Activated CD4-positive, alpha-beta T cell treated with anti-CD3 and anti-CD28 coated beads for 36 hours (primary cell): ENCODE measurements at regions not wholly inside any gene's neighbourhood (a gene's known extent, or its start where the extent isn't known, plus 50 kb on each side); places are given as distances from the start of the nearest gene placed in this dataset.
"Not testable (repeated sequence)": the region's sequence is repeated elsewhere in the genome, so short reads cannot be mapped to it uniquely, and the experiment has no call there.

Source experiments
- ATAC-seq: fragments of 200-7000 bp; cut with Tn5 transposase; one replicate; pipeline ENCODE4 v1.10.0; 2021; ENCODE audit warnings: mild to moderate bottlenecking, moderate library complexity
- CTCF ChIA-PET: fragments of 350-600 bp; sonication (Branson Sonifier 250); formaldehyde crosslinking; loops from one replicate; lab custom pipeline; 2021; ENCODE audit warnings: antibody characterized with exemption; lab: Charles Lee
- POLR2A ChIA-PET: fragments of 350-600 bp; sonication (Branson Sonifier 250); formaldehyde crosslinking; loops from one replicate; lab custom pipeline; 2021; ENCODE audit warnings: antibody characterized with exemption, inconsistent platforms; lab: Charles Lee
- DNase-seq: peaks from one replicate; pipeline ENCODE4 v3.0.0-alpha.2; 2020
- H3K27ac Mint-ChIP-seq: one replicate; pipeline ENCODE4 v1.8.0; 2021; ENCODE audit warnings: mixed read lengths
- H3K27me3 Mint-ChIP-seq: one replicate; pipeline ENCODE4 v1.8.0; 2021; ENCODE audit warnings: mixed read lengths
- H3K36me3 Mint-ChIP-seq: one replicate; pipeline ENCODE4 v1.8.0; 2021; ENCODE audit warnings: low read depth, mixed read lengths
- H3K4me1 Mint-ChIP-seq: one replicate; pipeline ENCODE4 v1.8.0; 2021; ENCODE audit warnings: mixed read lengths
- H3K4me3 Mint-ChIP-seq: one replicate; pipeline ENCODE4 v1.8.0; 2021; ENCODE audit warnings: mild to moderate bottlenecking, moderate library complexity, mixed read lengths
- H3K9me3 Mint-ChIP-seq: one replicate; pipeline ENCODE4 v1.8.0; 2021; ENCODE audit warnings: low read depth, mixed read lengths
- intact Hi-C, 2 experiments: fragments of 100-400 bp; cut with DNase I in 1 of 2; cut with micrococcal nuclease in 1 of 2; formaldehyde crosslinking; loops; one replicate each; pipeline versions ENCODE4 v1.14.2 to v1.15.1; 2022 to 2024; cut with DNase I, micrococcal nuclease

DNA sequence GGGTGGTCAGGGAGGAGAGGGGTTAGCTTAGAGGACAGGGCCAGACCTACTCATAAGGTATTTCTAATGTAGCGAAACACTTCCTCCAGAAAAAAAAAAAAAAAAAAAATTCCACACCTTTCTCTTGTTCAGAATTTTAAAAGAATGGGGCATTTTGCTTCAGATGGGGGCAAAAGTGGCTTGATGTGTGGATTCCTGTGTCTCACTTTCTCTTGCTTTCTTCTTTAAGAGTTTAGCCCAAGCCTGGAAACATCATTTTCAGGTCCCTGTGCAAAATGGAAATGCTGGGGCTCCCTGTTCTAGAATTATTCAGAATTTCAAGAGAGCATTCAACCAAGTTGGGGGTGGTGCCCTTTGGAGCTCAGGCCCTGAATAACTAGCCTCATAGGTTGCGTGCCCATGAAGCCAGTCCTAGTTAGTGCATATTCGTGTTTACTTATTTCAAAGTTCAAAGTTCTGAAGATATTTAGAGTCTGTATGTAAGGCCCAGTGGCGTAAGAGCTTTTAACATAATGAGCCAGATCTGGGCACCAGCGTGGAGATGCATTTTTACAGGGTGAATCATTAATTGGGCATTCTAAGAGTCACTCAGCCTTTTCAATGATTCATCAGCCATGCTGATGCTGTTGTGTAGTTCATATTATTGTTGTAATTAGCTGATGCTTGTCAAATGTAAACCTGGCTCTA, 104.5 kb downstream of the RPLP1 start:
- H3K4me3 Mint-ChIP-seq = no peak overlapping the region
- peaks cover 9% of the 10 kb centered on the region for H3K4me1 Mint-ChIP-seq

DNA sequence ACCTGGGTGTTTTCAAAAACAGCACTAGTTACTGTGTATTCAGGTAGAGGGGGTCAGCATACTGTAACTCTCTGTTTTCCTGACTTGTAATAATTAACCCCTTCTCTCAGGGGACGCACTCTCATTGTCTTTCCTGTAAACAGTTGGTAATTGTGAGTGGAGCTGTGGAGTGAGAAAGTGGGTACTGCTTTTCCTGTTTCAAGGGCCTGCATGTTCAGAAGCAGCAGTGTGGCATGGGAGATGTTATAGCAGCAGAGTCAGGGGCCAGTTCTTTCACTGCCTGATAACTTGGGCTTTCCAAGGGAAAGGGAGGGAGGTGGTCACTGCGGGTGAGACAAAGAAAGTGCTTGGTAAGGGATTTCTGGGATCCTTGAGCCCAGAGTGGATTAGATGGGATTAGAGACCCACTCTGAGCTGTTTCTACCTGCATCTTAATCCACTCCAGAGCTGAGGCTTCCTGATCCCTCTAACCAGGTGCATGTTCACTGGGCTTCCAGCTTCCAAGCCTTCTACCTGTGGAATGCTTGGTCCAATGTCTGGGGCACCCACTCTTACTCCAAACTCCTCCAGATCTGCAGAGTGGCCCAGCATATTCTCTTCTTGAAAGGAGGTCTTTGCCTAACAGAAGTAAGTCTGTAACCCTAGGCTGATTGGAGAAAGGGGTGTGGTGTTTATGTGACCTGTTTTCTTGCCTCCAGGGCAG, 105.2 kb downstream of the RPLP1 start:
- Mint-ChIP-seq H3K4me3 (no peak overlapping the region), H3K27me3 (no peaks in the 10 kb centered on the region), H3K4me1 (peaks cover 9% of the 10 kb centered on the region), H3K27ac (no peak overlapping the region), H3K9me3 (no peaks in the 10 kb centered on the region), H3K36me3 (no peaks in the 10 kb centered on the region)
- DNase-seq = no peak
- no peak for ATAC-seq
- POLR2A ChIA-PET = no interaction called here
- intact Hi-C loops = no loop called here
- CTCF ChIA-PET = interaction anchor here (1.5 kb wide), 1 partner anchor 28 kb away, joined by 3 read pairs; no protein-coding TSS in a partner anchor

More for the DNA sequence above, 104.5 kb downstream of the RPLP1 start:
- Mint-ChIP-seq H3K9me3 (no peaks in the 10 kb centered on the region), H3K27me3 (no peaks in the 10 kb centered on the region), H3K36me3 (no peaks in the 10 kb centered on the region), H3K27ac (no peak overlapping the region)
- ATAC-seq (peak; percentile 16), DNase-seq (no peak)
- ChIA-PET POLR2A (interaction anchor here (0.6 kb wide), 1 partner anchor 1076 kb away, joined by 6 read pairs; no protein-coding TSS in a partner anchor), CTCF (interaction anchor here (1.5 kb wide), 1 partner anchor 27 kb away, joined by 3 read pairs; no protein-coding TSS in a partner anchor)
- intact Hi-C loops = no loop called here

DNA sequence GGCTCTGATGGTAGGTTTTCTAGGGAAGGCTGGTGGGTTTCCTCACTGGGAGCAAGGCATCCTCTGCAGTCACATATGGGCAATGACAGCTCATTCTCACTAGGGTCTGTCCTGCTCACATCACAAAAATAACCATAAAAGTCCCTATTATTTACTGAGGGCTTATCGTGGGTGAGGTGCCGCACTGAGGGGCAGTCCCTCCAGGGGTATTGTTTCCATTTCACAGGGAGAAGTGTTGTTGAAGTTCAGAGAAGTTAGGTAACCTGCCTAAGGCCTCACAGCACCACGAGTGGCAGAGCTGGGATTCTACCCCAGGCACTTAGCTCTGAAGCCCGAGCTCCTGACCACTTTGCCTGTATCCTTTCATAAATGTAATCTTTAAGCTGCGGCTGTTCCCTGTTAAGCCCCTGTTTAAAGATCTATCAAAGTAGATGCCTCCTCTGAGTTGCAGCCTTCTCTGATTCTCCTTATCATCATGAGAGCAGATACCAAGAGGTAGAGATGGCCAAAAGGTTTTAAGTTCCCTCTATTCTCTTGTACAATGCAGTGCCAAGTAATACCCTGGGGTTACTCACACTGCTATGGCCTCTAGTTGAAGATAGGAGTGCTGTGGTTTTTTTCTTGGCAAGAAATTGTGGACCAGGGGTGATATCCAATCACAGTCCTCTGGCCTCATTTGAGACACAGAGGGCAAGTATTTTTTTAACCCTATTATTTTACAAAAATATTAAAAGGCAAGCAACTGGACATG, 107.0 kb downstream of the RPLP1 start:
- Mint-ChIP-seq H3K4me3 (no peak overlapping the region), H3K27ac (no peak overlapping the region), H3K36me3 (no peaks in the 10 kb centered on the region), H3K9me3 (no peaks in the 10 kb centered on the region), H3K4me1 (peaks cover 9% of the 10 kb centered on the region), H3K27me3 (peaks cover 3% of the 10 kb centered on the region)
- ChIA-PET POLR2A (no interaction called here), CTCF (interaction anchor here (1.1 kb wide), 1 partner anchor 84 kb away, joined by 5 read pairs; no protein-coding TSS in a partner anchor)
- intact Hi-C loops = no loop called here
- peak; percentile 40 for DNase-seq
- ATAC-seq = peak; percentile 88

DNA sequence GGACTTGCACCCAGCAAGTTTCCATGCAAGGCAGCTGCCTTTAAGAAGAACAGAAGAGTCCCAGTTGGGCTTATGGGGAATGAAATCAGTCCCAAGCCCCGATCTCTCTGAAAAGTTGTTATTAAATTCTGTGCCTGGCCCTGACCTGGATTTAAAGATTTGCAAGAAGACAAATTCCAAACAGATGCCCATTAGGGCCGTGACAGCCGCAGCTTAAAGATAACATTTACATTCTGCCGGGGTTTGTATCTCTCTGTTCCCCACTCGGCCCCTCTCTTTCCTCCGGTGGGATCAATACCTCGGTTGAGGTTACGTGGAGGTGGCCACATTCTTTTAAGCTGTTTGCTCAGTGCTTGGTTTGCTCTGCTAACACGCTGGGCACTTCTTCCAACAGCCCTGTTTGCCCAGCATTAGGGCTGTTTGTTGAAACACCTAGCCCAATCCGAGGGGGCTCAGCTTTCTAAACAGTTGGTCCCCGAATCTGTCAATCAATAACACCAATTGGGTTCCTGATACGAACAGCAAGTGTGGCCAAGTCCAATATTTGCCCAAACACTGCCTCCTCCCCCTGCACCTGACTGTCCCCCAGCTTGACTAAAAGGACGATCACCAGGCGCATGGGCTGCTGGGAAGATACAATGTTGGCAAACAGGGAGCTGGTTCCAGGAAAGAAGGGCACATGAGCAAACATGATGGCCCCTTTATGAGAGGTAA, 108.6 kb downstream of the RPLP1 start:
- H3K36me3 Mint-ChIP-seq = no peaks in the 10 kb centered on the region
- peaks cover 9% of the 10 kb centered on the region for H3K4me1 Mint-ChIP-seq
- no peak overlapping the region for H3K4me3 Mint-ChIP-seq
- intact Hi-C loops = no loop called here
- POLR2A ChIA-PET = no interaction called here
- no peaks in the 10 kb centered on the region for H3K9me3 Mint-ChIP-seq
- no peak overlapping the region for H3K27ac Mint-ChIP-seq
- no peak for ATAC-seq
- peaks cover 3% of the 10 kb centered on the region for H3K27me3 Mint-ChIP-seq
- DNase-seq = no peak
- CTCF ChIA-PET = interaction anchor here (0.6 to 1.1 kb wide), 3 partner anchors 85 to 1261 kb away, joined by 3 to 5 read pairs (median 3); no protein-coding TSS in a partner anchor

DNA sequence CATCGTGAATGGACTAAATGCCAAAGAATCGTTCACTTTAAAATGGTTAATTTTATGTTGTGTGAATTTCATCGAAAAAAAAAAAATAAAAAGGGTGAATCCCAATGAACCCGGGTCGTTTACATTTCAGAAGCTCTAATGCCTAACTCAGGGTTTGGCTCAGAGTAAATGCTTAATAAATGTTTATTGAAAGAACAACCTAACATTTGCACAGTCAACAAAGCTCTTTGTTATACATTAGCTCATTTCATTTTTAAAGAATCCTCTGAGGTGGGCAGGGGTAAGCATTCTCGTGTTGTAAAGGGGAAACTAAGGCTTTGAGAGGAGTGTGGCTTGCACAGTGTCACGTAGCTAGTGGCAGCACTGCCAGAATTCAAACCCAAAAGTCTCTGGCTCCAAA, 109.5 kb downstream of the RPLP1 start:
- H3K9me3 Mint-ChIP-seq = no peaks in the 10 kb centered on the region
- intact Hi-C loops = no loop called here
- POLR2A ChIA-PET = no interaction called here
- no peaks in the 10 kb centered on the region for H3K36me3 Mint-ChIP-seq
- no peak for ATAC-seq
- CTCF ChIA-PET = interaction anchor here (0.8 to 1.0 kb wide), 2 partner anchors 10 to 15 kb away, joined by 3 read pairs; no protein-coding TSS in a partner anchor
- no peak for DNase-seq
- H3K27me3 Mint-ChIP-seq = peaks cover 3% of the 10 kb centered on the region
- H3K4me1 Mint-ChIP-seq = peaks cover 9% of the 10 kb centered on the region
- no peak overlapping the region for H3K27ac Mint-ChIP-seq
- H3K4me3 Mint-ChIP-seq = no peak overlapping the region

DNA sequence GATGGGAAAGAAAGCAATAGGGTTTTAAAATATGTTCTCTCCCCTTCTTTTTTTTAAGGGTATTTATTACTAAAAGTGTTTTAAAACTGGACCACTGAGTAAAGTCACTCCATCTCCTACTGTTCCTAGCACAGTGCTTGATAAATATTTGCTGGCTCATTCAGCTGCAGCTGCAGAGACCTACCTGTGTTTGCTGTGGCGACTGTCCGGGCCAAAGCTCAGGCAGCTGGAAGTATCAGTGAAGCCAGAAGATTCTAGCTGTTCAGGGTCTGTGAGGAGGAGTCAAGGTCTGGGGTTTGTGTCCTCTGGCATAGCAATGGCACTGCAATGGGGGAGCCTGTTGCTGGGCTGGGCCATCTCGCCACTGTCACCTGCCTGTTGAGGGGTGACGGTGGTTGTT, 109.9 kb downstream of the RPLP1 start:
- intact Hi-C loops = no loop called here
- ATAC-seq (no peak), DNase-seq (no peak)
- CTCF ChIA-PET = interaction anchor here (0.8 to 1.0 kb wide), 2 partner anchors 9 to 14 kb away, joined by 3 read pairs; no protein-coding TSS in a partner anchor
- Mint-ChIP-seq H3K36me3 (no peaks in the 10 kb centered on the region), H3K27ac (no peak overlapping the region), H3K4me3 (no peak overlapping the region), H3K27me3 (peaks cover 3% of the 10 kb centered on the region), H3K4me1 (peaks cover 9% of the 10 kb centered on the region), H3K9me3 (no peaks in the 10 kb centered on the region)
- POLR2A ChIA-PET = no interaction called here

DNA sequence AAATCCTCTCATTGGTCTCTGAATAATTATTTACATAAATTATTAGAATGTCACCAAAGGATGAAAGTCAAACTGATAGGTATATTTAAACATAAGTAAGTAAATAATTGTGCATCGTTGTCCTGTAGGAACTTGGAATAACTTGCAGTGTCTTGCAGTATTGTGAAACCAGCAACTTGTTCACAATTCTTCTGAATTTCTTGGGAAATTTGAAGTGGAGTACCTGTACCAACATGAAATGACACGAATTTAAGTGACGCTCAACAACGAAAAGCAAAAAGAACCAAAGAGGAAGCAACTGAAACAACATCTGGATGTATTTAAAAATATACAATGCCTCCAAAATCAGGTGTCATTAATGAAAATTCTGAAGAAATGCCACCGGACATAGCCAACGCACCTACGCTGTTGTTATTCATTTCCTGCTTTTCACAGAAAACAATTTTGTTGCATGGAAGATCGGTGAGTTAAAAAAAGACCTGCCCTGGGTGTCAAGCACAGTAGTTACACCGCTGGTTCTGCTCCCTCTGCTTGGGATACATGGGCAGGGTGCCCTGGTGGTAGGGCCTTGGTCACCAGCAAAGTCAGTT, 112.5 kb downstream of the RPLP1 start:
- Mint-ChIP-seq H3K27me3 (peaks cover 3% of the 10 kb centered on the region), H3K27ac (no peak overlapping the region), H3K36me3 (no peaks in the 10 kb centered on the region), H3K4me1 (no peaks in the 10 kb centered on the region), H3K9me3 (no peaks in the 10 kb centered on the region), H3K4me3 (no peak overlapping the region)
- DNase-seq (no peak), ATAC-seq (no peak)
- CTCF ChIA-PET = no interaction called here
- intact Hi-C loops = no loop called here
- POLR2A ChIA-PET = no interaction called here

DNA sequence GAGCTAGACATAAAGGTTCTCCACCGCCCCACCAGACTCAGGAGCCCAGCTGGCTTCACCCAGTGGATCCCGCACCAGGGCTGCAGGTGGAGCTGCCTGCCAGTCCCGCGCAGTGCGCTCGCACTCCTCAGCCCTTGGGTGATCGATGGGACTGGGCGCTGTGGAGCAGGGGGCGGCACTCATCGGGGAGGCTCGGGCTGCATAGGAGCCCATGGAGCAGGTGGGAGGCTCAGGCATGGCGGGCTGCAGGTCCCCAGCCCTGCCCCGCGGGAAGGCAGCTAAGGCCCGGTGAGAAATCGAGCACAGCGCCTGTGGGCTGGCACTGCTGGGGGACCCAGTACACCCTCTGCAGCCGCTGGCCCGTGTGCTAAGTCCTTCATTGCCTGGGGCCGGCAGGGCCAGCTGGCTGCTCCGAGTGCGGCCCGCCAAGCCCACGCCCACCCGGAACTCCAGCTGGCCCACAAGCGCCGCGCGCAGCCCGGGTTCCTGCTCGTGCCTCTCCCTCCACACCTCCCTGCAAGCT, 114.7 kb downstream of the RPLP1 start:
- H3K9me3 Mint-ChIP-seq, intact Hi-C loops, H3K4me1 Mint-ChIP-seq, DNase-seq, ATAC-seq, H3K27ac Mint-ChIP-seq, CTCF ChIA-PET, H3K4me3 Mint-ChIP-seq, POLR2A ChIA-PET, H3K36me3 Mint-ChIP-seq, H3K27me3 Mint-ChIP-seq: not testable (repeated sequence)

DNA sequence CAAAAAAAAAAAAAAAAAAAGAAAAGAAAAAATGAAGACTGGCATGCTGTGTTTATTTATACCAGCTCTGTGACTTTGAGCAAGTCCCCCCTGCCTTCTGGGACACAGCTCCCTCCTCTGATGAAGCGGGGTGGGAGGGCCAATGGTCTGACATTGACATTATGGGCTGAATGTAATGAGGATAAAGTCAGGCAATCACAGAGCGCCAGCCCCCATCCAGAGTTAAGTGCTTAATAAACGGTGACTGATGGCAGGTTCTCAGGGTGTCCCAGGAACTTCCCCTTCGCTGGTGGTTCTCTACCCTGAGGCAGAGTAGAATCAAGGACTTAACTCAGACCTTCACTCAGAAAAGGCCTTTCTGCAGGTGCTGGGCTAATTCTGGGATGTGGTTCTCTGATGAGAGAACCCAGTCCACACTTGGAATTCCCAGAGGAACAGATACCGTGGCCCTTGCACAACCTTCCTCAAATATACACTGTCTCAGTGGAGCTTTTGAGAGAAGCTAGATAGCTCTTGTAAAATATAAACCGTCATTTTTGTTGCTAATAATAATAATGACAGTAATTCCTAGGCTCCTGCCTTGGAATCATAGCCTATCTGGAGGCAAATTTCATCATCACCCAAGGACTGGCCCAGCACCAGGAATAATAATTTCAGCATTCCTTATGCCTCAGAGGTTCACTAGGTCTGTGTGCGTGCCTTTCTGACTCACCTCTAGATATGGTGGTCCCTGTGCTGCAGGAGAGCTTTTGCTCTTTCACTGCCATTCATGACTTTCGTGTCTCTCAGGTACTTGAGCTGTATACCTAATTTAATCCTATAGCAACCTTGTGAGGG, 115.8 kb downstream of the RPLP1 start:
- peaks cover 2% of the 10 kb centered on the region for H3K4me1 Mint-ChIP-seq
- intact Hi-C loops = no loop called here
- DNase-seq (no peak), ATAC-seq (no peak)
- H3K36me3 Mint-ChIP-seq = no peaks in the 10 kb centered on the region
- CTCF ChIA-PET = interaction anchor here (0.6 kb wide), 2 partner anchors 33 to 101 kb away, joined by 3 to 4 read pairs; no protein-coding TSS in a partner anchor
- H3K9me3 Mint-ChIP-seq = no peaks in the 10 kb centered on the region
- no peaks in the 10 kb centered on the region for H3K27me3 Mint-ChIP-seq
- no peak overlapping the region for H3K4me3 Mint-ChIP-seq
- H3K27ac Mint-ChIP-seq = no peak overlapping the region
- POLR2A ChIA-PET = no interaction called here

DNA sequence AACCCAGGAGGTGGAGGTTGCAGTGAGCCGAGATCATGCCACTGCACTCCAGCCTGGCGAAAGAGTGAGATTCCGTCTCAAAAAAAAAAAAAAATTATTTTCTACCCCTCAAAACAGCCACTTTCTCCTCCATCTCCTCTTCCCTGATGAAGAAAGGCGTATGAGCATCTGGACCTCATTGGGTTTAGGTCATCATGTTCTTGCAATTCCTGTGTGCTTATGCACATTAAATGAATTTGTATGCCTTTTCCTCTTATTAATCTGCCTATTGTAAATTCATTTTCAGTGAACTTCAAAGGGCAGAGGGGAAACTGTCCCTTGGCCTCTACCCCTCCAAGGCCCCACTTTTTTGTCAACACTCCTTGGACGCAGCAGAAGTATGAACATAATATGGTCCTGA, 117.8 kb downstream of the RPLP1 start:
- intact Hi-C loops = loop anchor here (5.0 to 10.0 kb wide), 3 partner anchors 144 to 687 kb away; partner anchors contain the start of gene TLE3 (in 1 of the 2)
- Mint-ChIP-seq H3K27me3 (no peaks in the 10 kb centered on the region), H3K27ac (no peak overlapping the region), H3K9me3 (no peaks in the 10 kb centered on the region), H3K4me3 (no peak overlapping the region), H3K36me3 (no peaks in the 10 kb centered on the region), H3K4me1 (peaks cover 20% of the 10 kb centered on the region)
- DNase-seq = no peak
- POLR2A ChIA-PET = no interaction called here
- CTCF ChIA-PET = no interaction called here
- no peak for ATAC-seq
